Adrenal gland (tissue), 9 donors: ENCODE measurements at regions not wholly inside any gene's neighbourhood (a gene's known extent, or its start where the extent isn't known, plus 50 kb on each side); places are given as distances from the start of the nearest gene placed in this dataset.
"Not testable (repeated sequence)": the region's sequence is repeated elsewhere in the genome, so short reads cannot be mapped to it uniquely, and the experiment has no call there.

ENCODE experiments used
- DNase-seq, 7 donors: peaks; one replicate each; pipeline ENCODE4 v3.0.0-alpha.2; 2019 to 2020
- H3K27ac ChIP-seq, 5 donors: fragments of 200-600 bp; sonication (generic) in 4 of 5; 1 replicate in 3 of 5; 2 replicates in 2 of 5; pipeline versions ENCODE4 v1.5.1 to v1.8.0; 2016 to 2020; ENCODE audit warnings: mild to moderate bottlenecking in 1 of 5
- H3K27me3 ChIP-seq: fragments of 200-600 bp; 2 replicates; pipeline ENCODE4 v1.8.0; 2021
- H3K36me3 ChIP-seq, 2 donors: fragments of 200-600 bp; replicated peaks in 1 of 2; 1 replicate in 1 of 2; 2 replicates in 1 of 2; pipeline versions ENCODE4 v1.5.1 to v1.8.0; 2018 to 2022
- H3K4me1 ChIP-seq, 2 donors: fragments of 200-600 bp; replicated peaks in 1 of 2; 1 replicate in 1 of 2; 2 replicates in 1 of 2; pipeline versions ENCODE4 v1.5.1 to v1.8.0; 2018 to 2021
- H3K4me3 ChIP-seq, 4 donors: fragments of 200-600 bp; sonication (generic) in 3 of 4; one replicate each; pipeline ENCODE4 v1.5.1; 2016 to 2018
- H3K9me3 ChIP-seq, 3 donors: fragments of 200-600 bp; sonication (generic) in 1 of 3; replicated peaks in 1 of 3; 1 replicate in 2 of 3; 2 replicates in 1 of 3; pipeline versions ENCODE4 v1.5.1 to v1.8.0; 2016 to 2021
- WGBS, 4 donors: extraction: QIAGEN DNeasy Blood & Tissue Kit in 2 of 4; methylation state at CpG; one replicate each; pipeline versions ENCODE4 v1.1.5 to v1.1.7; 2013 to 2017; 5-methylcytosine and 5-hydroxymethylcytosine counted together
- intact Hi-C, 2 donors: fragments of 100-400 bp; cut with DNase I; formaldehyde crosslinking; loops; one replicate each; pipeline versions ENCODE4 v1.14.1 to v1.15.0; 2022 to 2023
- donor health status: healthy with polysubstance abuse.
- donor health status: Bipolar disorder and iron deficiency.
- donor health status: DM: yes; HTN: yes; CAD: no.
- donor health status: DM: no; HTN: no; CAD: no.
- donor health status: DM: no; HTN: no; CAD: no.

DNA sequence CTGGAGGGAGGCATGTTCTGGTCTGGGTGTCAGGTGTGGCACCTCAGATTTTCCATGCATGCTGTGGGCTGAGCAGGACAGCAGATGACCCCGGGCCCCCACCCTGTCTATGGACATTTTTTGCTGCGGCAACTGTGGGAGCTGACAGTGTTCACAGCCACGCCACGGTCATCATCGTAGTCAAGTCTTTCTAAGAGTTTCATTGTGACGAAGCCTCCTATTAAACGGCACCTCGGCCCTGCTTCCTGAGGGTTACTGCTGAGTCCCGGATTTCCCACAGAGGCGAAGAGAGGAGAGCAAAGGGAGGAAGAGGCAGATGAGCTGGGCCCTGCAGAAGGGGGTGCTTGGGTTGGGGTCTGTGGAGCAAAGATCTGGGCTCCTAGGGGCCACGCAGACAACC lies 152.1 kb upstream of the POTEB2 start:
- H3K27me3 ChIP-seq, H3K9me3 ChIP-seq, intact Hi-C loops, H3K4me1 ChIP-seq, H3K36me3 ChIP-seq, H3K27ac ChIP-seq, H3K4me3 ChIP-seq, DNase-seq: not testable (repeated sequence)
- WGBS, 4 donors = 81 to 82% methylated on average over 9 of the region's 11 CpGs; no CpG with 5 or more reads in 2 of the 4 donors

DNA sequence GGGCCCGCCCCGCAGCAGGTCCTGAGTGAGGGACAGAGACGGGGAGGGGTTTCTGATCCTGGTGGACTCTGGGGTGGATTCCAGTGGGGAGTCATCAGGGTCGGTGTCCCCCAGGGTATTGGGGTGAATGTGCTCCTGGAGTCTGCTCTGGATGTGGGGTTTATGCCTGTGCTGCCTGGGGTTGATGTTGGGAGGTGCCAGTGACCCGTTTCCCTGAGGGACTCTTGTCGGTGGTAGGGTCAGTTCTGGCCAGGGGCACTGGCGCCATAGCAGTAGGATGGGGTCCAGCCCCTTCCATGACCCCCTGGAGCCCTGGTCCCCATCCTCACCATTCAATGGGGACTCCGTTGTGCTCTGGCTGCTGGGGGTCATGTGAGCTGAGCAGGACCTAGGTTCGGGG lies 151.2 kb upstream of the POTEB2 start:
- DNase-seq, H3K4me3 ChIP-seq, H3K9me3 ChIP-seq, H3K27me3 ChIP-seq, H3K36me3 ChIP-seq, H3K4me1 ChIP-seq, intact Hi-C loops, H3K27ac ChIP-seq: not testable (repeated sequence)
- WGBS, 4 donors = 78 to 94% methylated on average over 5 to 7 of the region's 9 CpGs; no CpG with 5 or more reads in 2 of the 4 donors

DNA sequence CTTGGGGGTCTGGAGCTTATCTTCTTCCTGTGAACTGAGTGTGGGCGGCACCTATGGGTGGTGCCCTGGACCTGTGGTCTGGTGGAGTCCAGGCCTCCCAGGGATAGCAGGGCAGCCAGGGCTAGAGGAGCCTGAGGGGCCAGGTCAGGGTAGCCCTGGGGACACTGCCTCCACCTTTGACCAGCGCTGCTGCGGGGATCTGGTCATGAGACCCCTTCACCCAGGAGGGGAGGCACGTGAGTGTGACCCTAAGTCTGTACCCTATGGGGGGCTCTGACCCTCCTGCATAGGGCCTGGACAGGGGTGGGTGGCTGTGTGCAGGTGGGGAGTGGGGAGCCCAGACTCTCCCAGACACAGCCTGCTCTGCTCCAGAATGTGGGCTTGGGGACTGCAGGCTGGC lies 150.5 kb upstream of the POTEB2 start:
- H3K9me3 ChIP-seq, H3K4me1 ChIP-seq, H3K27me3 ChIP-seq, H3K36me3 ChIP-seq, intact Hi-C loops, H3K27ac ChIP-seq, H3K4me3 ChIP-seq, DNase-seq: not testable (repeated sequence)
- 68 to 75% methylated on average over 2 to 3 of the region's 4 CpGs; no CpG with 5 or more reads in 2 of the 4 donors for WGBS, 4 donors

DNA sequence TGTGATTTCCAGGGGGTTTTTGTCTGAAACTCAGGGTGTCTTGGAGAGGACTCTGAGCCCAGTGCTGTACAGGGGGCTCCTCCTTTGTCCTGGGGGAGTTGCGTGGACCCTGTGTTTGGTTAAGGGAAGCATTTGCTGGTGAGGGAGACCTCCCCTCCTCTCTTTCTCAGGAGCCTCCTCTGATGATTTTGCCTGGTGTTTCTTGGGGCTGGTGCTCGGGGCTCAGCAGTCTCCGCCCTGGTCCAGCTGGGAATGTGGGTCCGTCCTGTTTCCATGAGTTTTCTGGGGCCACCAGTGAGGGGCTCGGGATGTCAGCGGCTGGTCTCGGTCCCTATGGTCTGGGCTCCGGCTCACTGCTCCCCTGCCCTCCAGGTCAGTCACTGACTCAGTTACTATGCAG lies 149.1 kb upstream of the POTEB2 start:
- whole genome bisulfite sequencing, 4 donors = 70 to 71% methylated on average over 3 to 5 of the region's 8 CpGs; no CpG with 5 or more reads in 2 of the 4 donors
- H3K4me1 ChIP-seq = not testable (repeated sequence)

DNA sequence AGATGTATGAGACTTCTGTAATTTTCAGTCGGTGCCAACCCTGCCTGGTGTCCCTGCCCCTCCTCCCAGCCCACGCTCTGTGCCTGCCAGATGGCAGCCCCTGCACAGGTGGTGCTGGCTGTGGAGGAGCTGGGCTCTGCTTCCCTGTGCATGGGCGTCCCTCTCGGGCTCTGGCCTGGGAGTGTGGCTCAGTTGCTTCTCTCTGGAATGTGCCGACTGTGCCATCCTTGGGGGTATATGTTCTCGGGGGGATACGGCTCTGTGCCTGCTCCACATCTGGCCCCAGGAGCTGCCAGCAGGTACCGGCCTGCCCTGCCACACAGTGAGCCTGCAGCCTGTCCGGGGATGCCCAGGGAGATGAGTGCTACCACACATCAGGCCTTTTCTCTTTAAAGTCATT lies 147.2 kb upstream of the POTEB2 start:
- H3K9me3 ChIP-seq, H3K4me3 ChIP-seq, DNase-seq, H3K27me3 ChIP-seq, H3K36me3 ChIP-seq, H3K4me1 ChIP-seq, intact Hi-C loops, H3K27ac ChIP-seq: not testable (repeated sequence)
- 82 to 85% methylated on average over 5 to 6 of the region's 9 CpGs; no CpG with 5 or more reads in 2 of the 4 donors for WGBS, 4 donors

More for the DNA sequence above, 149.1 kb upstream of the POTEB2 start:
- DNase-seq, H3K27ac ChIP-seq, H3K9me3 ChIP-seq, intact Hi-C loops, H3K27me3 ChIP-seq, H3K36me3 ChIP-seq, H3K4me3 ChIP-seq: not testable (repeated sequence)

DNA sequence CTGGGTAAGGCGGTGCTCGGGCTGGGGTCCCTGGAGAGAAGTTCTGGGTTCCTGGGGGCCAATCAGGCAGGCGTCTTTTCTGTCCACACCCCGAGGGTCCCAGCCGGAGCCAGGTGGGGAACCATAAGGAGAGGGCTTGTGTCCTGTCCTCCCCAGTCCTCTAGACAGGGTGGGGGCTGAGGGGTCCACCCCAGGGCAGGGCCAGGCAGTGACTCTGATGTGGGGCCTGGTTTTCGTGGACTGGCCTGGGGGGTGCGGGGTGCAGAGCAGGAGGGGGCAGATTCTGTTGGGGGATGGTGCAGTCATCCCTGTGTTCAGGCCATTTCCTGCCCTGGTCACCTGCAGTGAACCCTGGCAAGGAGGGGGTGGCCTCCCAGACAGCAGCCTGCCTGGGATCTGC lies 143.5 kb upstream of the POTEB2 start:
- 58 to 67% methylated on average over 1 to 2 of the region's 7 CpGs; no CpG with 5 or more reads in 2 of the 4 donors for WGBS, 4 donors
- H3K27ac ChIP-seq, DNase-seq, intact Hi-C loops, H3K27me3 ChIP-seq, H3K36me3 ChIP-seq, H3K4me1 ChIP-seq, H3K4me3 ChIP-seq, H3K9me3 ChIP-seq: not testable (repeated sequence)

DNA sequence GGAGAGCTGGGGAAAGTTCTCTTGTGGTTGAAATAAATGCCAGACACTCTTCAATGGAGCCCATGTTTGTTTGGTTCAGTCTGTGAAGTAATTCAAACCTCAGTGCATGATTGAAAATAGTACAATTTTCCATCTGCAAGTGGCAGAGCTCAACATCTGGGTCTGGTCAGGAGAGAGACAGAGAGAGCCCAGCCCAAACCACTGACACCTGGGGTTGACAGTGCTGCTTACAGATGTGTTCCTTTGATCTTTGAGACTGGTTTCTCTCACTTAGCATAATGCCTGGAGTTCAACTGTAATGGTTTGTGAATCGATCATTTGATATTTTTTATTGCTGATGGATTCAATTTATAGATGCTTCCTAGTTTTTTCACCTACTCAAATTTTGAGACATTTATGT lies 137.3 kb upstream of the POTEB2 start:
- no CpG with 5 or more reads among the region's 1 CpG for WGBS, 4 donors
- H3K4me1 ChIP-seq, H3K36me3 ChIP-seq, H3K27ac ChIP-seq, DNase-seq, intact Hi-C loops, H3K9me3 ChIP-seq, H3K27me3 ChIP-seq, H3K4me3 ChIP-seq: not testable (repeated sequence)

DNA sequence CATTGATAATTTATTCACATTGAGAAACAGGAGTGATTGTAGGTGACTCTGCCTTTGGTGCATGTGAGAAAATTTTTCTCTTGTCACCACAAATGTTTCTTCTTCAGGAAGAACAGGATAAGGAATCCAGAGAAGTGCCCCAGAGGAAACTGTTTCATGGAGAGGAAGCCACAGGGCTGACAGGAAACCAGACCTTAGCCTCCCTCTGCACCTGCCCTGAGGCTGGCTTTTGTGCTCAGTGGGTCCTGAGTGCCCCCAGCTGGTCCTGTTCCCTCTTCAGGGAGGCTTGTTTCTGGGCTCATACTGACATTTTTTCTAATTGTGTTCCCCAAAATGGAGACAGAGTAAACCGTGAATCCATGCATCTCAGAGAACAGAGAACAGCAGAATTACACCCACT lies 135.8 kb upstream of the POTEB2 start:
- intact Hi-C loops, H3K27me3 ChIP-seq, H3K9me3 ChIP-seq, H3K4me1 ChIP-seq, H3K27ac ChIP-seq, DNase-seq, H3K4me3 ChIP-seq, H3K36me3 ChIP-seq: not testable (repeated sequence)
- 0 to 42% (median 26%) methylated on average over 1 of the region's 1 CpG for WGBS, 4 donors

DNA sequence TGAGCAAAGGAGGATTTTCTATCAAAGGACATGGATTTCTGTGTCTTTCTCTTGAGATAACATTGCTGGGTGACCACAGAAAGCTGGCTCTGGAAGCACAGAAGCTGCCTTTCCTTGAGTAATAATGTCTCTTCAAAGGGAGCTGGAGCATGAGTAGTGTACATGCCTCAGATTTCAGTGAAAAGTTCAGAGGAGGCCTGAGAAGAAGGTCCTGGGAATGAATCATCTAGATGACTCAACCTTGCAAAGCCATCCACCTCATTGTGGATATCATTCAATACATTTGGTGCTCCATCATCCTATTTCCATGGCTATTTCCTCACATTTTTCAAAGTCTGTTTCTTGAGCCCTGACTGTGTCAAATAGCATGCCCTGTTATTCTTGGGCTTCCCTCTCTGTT lies 125.6 kb upstream of the POTEB2 start:
- H3K27ac ChIP-seq, H3K36me3 ChIP-seq, H3K9me3 ChIP-seq, H3K4me3 ChIP-seq, H3K4me1 ChIP-seq, H3K27me3 ChIP-seq, DNase-seq, intact Hi-C loops: not testable (repeated sequence)

DNA sequence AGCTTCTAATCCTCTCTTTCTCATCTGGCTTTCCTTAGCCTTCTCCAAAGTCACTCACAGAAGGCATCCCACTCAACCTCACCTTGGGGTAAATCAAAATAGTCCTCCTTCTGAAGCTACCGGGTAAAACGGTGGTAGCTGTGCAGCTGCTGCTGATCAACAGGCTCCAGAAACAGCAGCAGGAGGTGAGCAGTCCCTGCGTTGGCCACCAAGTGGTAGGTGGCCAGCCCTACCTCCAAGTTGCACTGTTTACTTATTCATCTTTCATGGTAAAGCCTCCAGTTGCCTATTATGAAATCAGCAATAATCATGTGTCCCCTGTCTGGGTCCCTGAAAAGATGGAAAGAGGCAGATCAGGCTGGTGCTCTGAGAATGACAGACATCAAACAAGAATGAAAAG lies 125.1 kb upstream of the POTEB2 start:
- WGBS, 4 donors = 40 to 74% (median 71%) methylated on average over 1 to 2 of the region's 3 CpGs; no CpG with 5 or more reads in 1 of the 4 donors
- H3K27ac ChIP-seq, H3K27me3 ChIP-seq, H3K4me3 ChIP-seq, H3K36me3 ChIP-seq, intact Hi-C loops, H3K9me3 ChIP-seq, DNase-seq, H3K4me1 ChIP-seq: not testable (repeated sequence)

DNA sequence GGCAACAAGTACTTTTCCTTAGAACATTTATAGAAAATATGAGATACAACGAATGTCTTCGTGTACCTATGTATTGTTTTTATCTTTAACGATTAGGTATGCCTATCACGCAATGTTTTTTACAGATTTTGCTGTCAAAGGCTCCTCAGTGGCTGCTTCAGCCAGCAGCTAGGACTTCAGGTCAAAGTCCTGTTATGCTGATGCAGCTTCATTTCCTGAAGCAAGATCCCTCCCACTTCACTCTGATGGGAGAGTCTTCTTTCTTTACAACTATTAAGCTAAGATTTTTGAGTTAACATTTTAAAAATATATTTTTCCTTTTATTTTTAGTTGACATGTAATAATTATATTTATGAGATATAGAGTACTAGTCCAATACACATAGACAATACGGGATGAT lies 120.7 kb upstream of the POTEB2 start:
- intact Hi-C loops, H3K4me3 ChIP-seq, H3K27me3 ChIP-seq, H3K36me3 ChIP-seq, H3K9me3 ChIP-seq, H3K4me1 ChIP-seq, DNase-seq, H3K27ac ChIP-seq: not testable (repeated sequence)
- WGBS, 4 donors = 69 to 86% (median 77%) methylated on average over 3 to 5 of the region's 5 CpGs

DNA sequence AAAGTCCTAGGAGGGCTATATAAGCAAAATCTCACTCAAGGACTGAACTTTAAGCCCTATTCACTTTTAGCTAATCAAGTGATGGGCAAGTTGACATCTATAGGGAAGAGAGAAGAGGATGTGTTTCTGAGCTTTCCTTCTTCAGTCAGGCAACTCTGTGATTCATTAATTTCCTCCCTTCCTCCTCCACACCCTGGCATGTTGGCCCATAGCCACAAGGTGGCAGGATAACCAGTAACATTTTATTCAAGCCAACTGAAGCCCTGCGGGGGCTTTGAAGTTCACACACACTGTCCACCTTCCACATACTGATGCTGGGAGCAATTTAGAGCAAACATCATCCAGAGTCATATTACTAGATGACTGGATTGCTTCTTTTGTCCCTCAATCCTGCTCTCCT lies 111.9 kb upstream of the POTEB2 start:
- H3K36me3 ChIP-seq, DNase-seq, H3K4me1 ChIP-seq, H3K27me3 ChIP-seq, H3K9me3 ChIP-seq, H3K27ac ChIP-seq, intact Hi-C loops, H3K4me3 ChIP-seq: not testable (repeated sequence)
- WGBS, 4 donors = no CpG with 5 or more reads among the region's 1 CpG
